ENCODE measurements at regions not wholly inside any gene's neighbourhood (a gene's known extent, or its start where the extent isn't known, plus 50 kb on each side); places are given as distances from the start of the nearest gene placed in this dataset.
A peak's percentile ranks its signal among the peaks of the same experiment; 100 is the strongest.

- Mint-ChIP-seq H3K9me3 (peaks cover 4% of the 10 kb centered on the region), H3K27me3 (peaks cover 61% of the 10 kb centered on the region), H3K36me3 (ENCODE audit: low read depth) (no peaks in the 10 kb centered on the region), H3K4me3 (no peak overlapping the region), H3K27ac (no peak overlapping the region), H3K4me1 (peaks cover 5% of the 10 kb centered on the region)
- DNase-seq, result no peak
- no peak for ATAC-seq
These were observed 127.0 kb upstream of the STMND1 start for GRCh38 chr6:16974704-16975359.

DNA sequence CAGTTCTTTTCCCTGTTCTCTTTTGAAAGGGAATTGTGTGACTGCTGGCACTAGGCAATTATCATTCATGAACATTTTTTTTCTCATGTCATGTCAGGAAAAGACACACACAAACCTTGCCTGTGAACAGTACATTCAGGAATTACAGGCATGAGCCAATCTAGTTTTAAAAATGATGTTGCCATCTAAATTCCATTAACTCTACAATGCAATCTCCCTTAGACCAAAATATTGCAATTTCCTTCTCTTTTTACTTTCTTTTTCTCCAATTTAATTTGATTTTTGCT, 127.5 kb upstream of the STMND1 start:
- Mint-ChIP-seq H3K4me1 (peaks cover 5% of the 10 kb centered on the region), H3K27me3 (peaks cover 62% of the 10 kb centered on the region), H3K36me3 (ENCODE audit: low read depth) (no peaks in the 10 kb centered on the region), H3K27ac (no peak overlapping the region), H3K9me3 (peaks cover 2% of the 10 kb centered on the region), H3K4me3 (no peak overlapping the region)
- DNase-seq (no peak), ATAC-seq (no peak)

GRCh38 chr6:16973545-16974386, 128.1 kb upstream of the STMND1 start:
- peaks cover 5% of the 10 kb centered on the region for H3K4me1 Mint-ChIP-seq

DNA sequence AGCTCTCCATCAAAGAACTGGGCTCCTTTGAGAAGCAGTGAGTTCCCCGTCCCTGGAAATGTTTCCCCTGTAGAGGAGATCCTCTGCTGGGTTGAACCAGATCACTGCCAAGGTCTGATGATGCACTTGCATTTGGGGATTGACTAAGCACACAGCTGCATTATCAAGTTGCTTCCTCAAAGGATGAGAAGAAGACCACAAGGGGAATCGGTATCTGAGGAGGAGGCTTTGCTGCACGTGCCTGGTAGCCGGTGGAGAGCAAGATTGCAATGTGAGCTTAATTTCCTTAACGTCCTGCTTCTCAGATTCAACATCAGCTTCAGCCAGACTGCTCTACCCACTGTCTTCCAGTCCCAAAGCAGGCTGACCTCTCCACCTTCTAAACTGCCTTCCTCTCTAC, 128.8 kb upstream of the STMND1 start:
- Mint-ChIP-seq H3K27me3 (peaks cover 55% of the 10 kb centered on the region), H3K9me3 (no peaks in the 10 kb centered on the region), H3K36me3 (ENCODE audit: low read depth) (no peaks in the 10 kb centered on the region), H3K27ac (no peak overlapping the region), H3K4me3 (no peak overlapping the region), H3K4me1 (peaks cover 5% of the 10 kb centered on the region)
- no peak for DNase-seq
- ATAC-seq, result peak; percentile 24

More at GRCh38 chr6:16973545-16974386, 128.1 kb upstream of the STMND1 start:
- peaks cover 59% of the 10 kb centered on the region for H3K27me3 Mint-ChIP-seq
- ATAC-seq (no peak), DNase-seq (no peak)
- no peaks in the 10 kb centered on the region for H3K36me3 Mint-ChIP-seq (ENCODE audit: low read depth)
- H3K27ac Mint-ChIP-seq, result no peak overlapping the region
- no peak overlapping the region for H3K4me3 Mint-ChIP-seq
- no peaks in the 10 kb centered on the region for H3K9me3 Mint-ChIP-seq

DNA sequence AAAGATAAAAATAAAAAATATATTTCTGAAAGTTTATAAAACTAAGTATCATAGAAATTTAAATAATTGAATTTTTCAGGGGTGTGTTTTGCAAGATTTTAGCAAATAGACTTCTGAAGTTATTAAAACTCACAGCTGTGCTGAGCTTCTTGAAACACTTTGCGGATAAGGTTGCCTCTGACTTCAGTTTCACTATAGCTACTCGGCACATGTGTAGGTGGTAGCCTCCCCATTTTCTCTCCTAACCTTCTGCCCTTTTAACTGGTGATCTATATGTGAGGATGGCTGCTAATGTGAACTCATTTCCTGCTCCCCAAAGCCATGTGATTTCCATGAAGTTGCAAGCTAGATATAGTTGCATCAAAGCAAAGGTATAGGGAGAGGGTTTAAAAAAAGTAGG, 129.3 kb upstream of the STMND1 start:
- H3K4me3 Mint-ChIP-seq, result no peak overlapping the region
- no peaks in the 10 kb centered on the region for H3K36me3 Mint-ChIP-seq (ENCODE audit: low read depth)
- peaks cover 5% of the 10 kb centered on the region for H3K4me1 Mint-ChIP-seq
- DNase-seq (no peak), ATAC-seq (peak; percentile 83)
- H3K27ac Mint-ChIP-seq, result no peak overlapping the region
- H3K9me3 Mint-ChIP-seq, result no peaks in the 10 kb centered on the region
- H3K27me3 Mint-ChIP-seq, result peaks cover 53% of the 10 kb centered on the region

DNA sequence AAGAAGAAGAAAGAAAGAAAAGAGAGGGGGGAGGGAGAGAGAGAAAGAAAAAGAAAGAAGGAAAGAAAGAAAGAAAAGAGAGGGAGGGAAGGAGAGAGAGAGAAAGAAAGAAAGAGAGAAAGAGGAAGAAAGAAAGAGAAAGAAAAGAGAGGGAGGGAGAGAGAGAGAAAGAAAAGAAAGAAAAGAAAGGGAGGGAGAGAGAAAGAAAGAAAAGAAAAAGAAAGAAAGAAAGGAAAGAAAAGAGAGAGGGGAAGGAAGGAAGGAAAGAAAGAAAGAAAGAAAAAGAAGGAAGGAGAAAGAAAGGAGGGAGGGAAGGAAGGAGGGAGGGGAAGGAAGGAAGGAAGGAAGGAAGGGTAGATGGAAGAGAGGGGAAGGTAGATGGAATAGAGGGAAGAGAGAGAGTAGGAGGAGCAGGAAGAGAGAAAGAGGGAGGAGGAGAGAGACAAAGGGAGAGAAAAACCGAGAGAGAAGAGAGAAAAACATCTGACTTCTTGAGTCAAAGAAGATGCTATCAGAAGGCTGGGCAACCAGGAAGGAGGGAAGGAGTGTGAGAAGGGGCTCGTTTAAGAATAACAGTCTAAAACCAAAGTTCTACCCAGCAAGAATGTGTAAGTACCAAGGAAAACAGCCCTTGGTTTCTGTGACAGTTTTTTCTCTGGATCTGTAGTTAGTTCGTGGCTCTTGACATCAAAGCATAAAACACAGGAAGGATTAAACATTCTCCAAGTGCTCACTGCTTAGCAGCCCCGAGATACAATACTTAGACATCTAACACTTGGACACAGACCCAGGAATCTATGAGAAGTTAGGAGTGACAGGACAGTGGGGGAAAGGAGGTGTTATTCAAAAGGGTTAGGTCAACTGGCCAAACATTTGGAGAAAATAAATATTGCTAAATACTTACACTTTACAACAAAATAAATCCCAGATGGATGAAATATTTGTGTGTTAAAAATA, 131.9 kb upstream of the STMND1 start:
- Mint-ChIP-seq H3K4me3 (no peak overlapping the region), H3K27me3 (peaks cover 48% of the 10 kb centered on the region), H3K9me3 (no peaks in the 10 kb centered on the region), H3K36me3 (ENCODE audit: low read depth) (peaks cover 2% of the 10 kb centered on the region), H3K4me1 (peaks cover 7% of the 10 kb centered on the region), H3K27ac (no peak overlapping the region)
- DNase-seq (no peak), ATAC-seq (no peak)

GRCh38 chr6:16968101-16968500, 133.7 kb upstream of the STMND1 start:
- no peak for DNase-seq
- Mint-ChIP-seq H3K4me3 (no peak overlapping the region), H3K27me3 (peaks cover 38% of the 10 kb centered on the region), H3K36me3 (ENCODE audit: low read depth) (peaks cover 3% of the 10 kb centered on the region), H3K27ac (no peak overlapping the region), H3K9me3 (no peaks in the 10 kb centered on the region), H3K4me1 (peaks cover 10% of the 10 kb centered on the region)
- ATAC-seq, result no peak

DNA sequence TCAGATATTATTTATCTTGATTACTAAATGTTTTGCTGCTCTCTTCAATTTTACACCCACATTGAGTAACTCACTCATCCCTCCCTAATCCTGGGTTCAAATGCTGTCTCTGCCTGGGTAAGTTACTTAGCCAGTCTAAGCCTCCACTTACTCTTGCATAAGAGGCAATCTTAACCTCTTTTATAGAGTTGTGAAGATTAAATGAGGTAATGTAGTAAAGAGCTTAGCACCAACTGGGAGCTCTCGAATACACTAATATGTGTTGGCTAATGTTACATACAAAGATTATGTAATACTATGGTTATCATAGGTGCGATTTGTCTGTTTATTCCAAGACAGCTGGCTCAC, 134.4 kb upstream of the STMND1 start:
- DNase-seq, result no peak
- H3K9me3 Mint-ChIP-seq, result no peaks in the 10 kb centered on the region
- no peak overlapping the region for H3K4me3 Mint-ChIP-seq

DNA sequence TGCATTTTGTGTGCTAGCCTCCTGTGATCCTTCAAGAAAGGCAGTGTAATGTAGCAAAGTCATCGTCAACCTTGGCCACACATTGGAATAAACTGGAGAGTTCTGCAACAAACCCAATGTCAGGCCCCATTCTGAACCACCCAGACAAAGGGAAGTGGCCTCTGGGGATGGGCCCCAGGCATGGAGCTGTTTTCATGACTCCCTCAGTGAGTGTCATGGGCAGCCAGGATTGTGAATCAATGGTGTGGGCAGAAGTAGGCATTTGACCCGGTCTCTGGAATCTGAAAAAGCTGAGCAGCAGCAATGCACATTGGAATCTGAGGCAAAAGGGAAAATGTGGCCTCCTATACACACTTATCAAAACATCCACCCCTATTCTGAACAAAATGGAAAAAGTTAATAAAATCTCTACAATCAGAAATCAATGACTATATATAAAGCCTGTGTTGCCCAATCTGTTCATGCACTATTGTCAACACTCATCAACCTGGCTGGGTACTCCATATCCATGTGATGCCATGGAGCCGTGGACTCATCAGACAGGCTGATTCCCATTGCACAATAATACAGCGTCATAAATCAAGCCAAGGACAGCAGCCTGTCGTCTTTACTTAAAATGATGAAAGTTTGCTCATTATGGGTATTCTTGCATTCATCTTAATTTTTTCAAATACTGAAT, 134.9 kb upstream of the STMND1 start:
- no peak overlapping the region for H3K27ac Mint-ChIP-seq
- no peak for ATAC-seq

More for the DNA sequence above, 134.4 kb upstream of the STMND1 start:
- Mint-ChIP-seq H3K4me1 (peaks cover 8% of the 10 kb centered on the region), H3K27ac (no peak overlapping the region), H3K36me3 (ENCODE audit: low read depth) (peaks cover 3% of the 10 kb centered on the region), H3K27me3 (peaks cover 37% of the 10 kb centered on the region)
- ATAC-seq, result no peak

DNA sequence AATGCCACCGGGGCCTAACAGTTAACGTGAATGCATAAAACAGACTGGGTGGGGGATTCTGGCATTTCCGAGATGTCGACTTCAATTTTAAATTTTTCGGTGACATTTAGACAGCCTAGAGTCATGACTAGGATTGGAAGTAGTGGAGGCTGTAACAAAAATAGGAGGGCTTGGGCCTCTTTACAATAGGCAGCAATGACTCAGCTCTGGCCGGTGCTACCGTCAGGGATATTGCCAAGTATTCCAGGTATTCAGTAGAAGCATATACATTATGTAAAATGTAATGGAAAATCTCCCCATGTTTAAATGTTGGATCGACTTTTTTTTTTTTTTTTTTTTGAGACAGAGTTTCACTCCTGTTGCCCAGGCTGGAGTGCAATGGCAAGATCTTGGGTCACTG, 136.2 kb upstream of the STMND1 start:
- Mint-ChIP-seq H3K4me1 (peaks cover 19% of the 10 kb centered on the region), H3K4me3 (no peak overlapping the region), H3K36me3 (ENCODE audit: low read depth) (peaks cover 3% of the 10 kb centered on the region), H3K27me3 (peaks cover 31% of the 10 kb centered on the region), H3K27ac (no peak overlapping the region), H3K9me3 (no peaks in the 10 kb centered on the region)
- no peak for ATAC-seq
- DNase-seq, result no peak

More for the DNA sequence above, 134.9 kb upstream of the STMND1 start:
- no peak for DNase-seq
- Mint-ChIP-seq H3K9me3 (no peaks in the 10 kb centered on the region), H3K27me3 (peaks cover 37% of the 10 kb centered on the region), H3K4me3 (no peak overlapping the region), H3K36me3 (ENCODE audit: low read depth) (peaks cover 3% of the 10 kb centered on the region), H3K4me1 (peaks cover 11% of the 10 kb centered on the region)

GRCh38 chr6:16964553-16965499, 137.0 kb upstream of the STMND1 start:
- Mint-ChIP-seq H3K27ac (no peak overlapping the region), H3K4me3 (no peak overlapping the region), H3K9me3 (no peaks in the 10 kb centered on the region), H3K4me1 (peaks cover 19% of the 10 kb centered on the region), H3K36me3 (ENCODE audit: low read depth) (peaks cover 3% of the 10 kb centered on the region), H3K27me3 (peaks cover 29% of the 10 kb centered on the region)
- ATAC-seq (peak; percentile 84), DNase-seq (peak; percentile 71)

DNA sequence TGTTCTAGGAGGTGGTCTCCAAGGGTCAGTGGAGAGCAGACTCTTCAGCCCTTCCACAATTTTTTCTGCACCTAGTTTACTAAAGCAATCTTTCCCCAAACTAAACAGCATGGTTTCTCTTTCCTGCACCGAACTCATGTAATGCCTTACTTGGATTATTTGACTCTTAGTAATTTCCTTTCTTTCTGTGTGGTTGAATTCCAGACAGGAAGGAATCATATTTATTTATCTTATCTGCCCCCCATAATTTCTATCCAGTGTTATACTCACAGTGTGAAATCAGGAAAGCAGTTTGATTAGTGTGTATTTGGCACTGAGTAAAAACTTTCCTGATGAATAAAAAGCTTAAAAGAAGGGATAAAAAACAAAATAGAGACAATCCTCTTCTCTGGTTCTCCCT, 140.3 kb upstream of the STMND1 start:
- Mint-ChIP-seq H3K36me3 (ENCODE audit: low read depth) (peaks cover 2% of the 10 kb centered on the region), H3K27ac (no peak overlapping the region), H3K27me3 (peaks cover 16% of the 10 kb centered on the region), H3K4me1 (peaks cover 30% of the 10 kb centered on the region), H3K4me3 (no peak overlapping the region), H3K9me3 (no peaks in the 10 kb centered on the region)
- ATAC-seq (no peak), DNase-seq (no peak)

GRCh38 chr6:16959789-16960188, 142.1 kb upstream of the STMND1 start:
- H3K9me3 Mint-ChIP-seq, result no peaks in the 10 kb centered on the region
- DNase-seq (no peak), ATAC-seq (no peak)
- peaks cover 42% of the 10 kb centered on the region for H3K4me1 Mint-ChIP-seq
- peaks cover 7% of the 10 kb centered on the region for H3K27me3 Mint-ChIP-seq
- H3K4me3 Mint-ChIP-seq, result no peak overlapping the region
- no peaks in the 10 kb centered on the region for H3K36me3 Mint-ChIP-seq (ENCODE audit: low read depth)
- no peak overlapping the region for H3K27ac Mint-ChIP-seq
